NCI-H226 (cell line): ENCODE measurements at regions not wholly inside any gene's neighbourhood (a gene's known extent, or its start where the extent isn't known, plus 50 kb on each side); places are given as distances from the start of the nearest gene placed in this dataset.
"Not testable (repeated sequence)": the region's sequence is repeated elsewhere in the genome, so short reads cannot be mapped to it uniquely, and the experiment has no call there.

Source experiments
- DNase-seq: peaks from one replicate; pipeline ENCODE4 v3.0.0-alpha.2; 2015

DNA sequence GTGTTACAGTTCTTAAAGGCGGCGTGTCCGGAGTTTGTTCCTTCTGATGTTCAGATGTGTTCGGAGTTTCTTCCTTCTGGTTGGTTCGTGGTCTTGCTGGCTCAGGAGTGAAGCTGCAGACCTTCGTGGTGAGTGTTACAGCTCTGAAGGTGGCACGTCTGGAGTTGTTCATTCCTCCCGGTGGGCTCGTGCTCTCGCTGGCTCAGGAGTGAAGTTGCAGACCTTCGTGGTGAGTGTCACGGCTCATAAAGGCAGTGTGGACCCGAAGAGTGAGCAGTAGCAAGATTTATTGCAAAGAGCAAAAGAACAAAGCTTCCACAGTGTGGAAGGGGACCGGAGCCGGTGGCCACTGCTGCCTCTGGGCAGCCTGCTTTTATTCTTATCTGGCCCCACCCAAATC, 65.3 kb upstream of the NDST4 start:
- DNase-seq, result not testable (repeated sequence)

DNA sequence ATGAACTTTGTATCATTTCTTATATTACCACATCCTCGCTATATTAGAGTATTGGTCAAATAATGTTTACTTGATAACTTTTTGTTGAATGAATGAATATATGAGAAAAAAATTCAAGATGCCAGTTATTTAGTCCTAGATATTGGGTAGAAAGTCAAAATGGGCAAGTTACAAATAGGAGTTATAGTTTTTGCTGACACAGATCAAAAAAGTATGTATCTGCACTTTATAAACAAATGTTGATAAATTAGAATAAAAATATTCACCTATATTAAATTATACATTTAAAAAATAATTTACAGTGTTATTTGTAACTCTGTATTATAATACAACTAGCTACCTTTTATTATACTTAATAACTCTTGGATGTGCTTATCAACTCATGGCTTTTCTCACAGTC, 57.8 kb upstream of the NDST4 start:
- no peak for DNase-seq

DNA sequence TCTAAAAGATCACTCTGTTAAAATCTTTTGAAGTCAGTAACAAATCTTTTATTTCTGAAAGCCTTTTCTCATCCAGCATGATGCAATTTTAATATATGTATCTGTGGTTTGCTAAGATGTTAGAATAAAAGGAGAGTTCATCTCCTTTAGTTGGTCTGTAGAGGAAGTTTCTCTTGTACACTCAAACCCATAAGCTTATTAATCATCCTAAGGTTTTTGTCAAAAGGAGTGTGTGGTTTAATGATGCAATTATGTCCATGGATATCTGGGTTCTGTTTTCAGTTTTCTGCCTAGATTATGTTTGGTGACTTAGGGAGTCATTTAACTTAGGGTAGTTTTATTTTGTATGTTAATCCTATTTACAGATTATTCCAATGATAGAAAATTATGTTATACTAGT, 52.1 kb upstream of the NDST4 start:
- peak; percentile 3 for DNase-seq
